Osteoblast (primary cell): ENCODE measurements at regions not wholly inside any gene's neighbourhood (a gene's known extent, or its start where the extent isn't known, plus 50 kb on each side); places are given as distances from the start of the nearest gene placed in this dataset.

Source experiments
- DNase-seq: peaks from one replicate; pipeline ENCODE4 v3.0.0; 2011; ENCODE audit warnings: low spot score, mixed read lengths; ENCODE audit not compliant: insufficient read length; ENCODE audit errors: missing footprints
- H2AFZ ChIP-seq: 2 replicates; pipeline ENCODE4 v1.6.0; 2011; ENCODE audit warnings: mild to moderate bottlenecking, low read length
- H3K27ac ChIP-seq: 2 replicates; pipeline ENCODE4 v1.5.1; 2011; ENCODE audit warnings: mild to moderate bottlenecking, low read depth, low read length, moderate library complexity
- H3K27me3 ChIP-seq: 2 replicates; pipeline ENCODE4 v1.6.0; 2012; ENCODE audit warnings: mild to moderate bottlenecking, control low read depth, inconsistent platforms, low read length, moderate library complexity; ENCODE audit not compliant: insufficient read depth
- H3K36me3 ChIP-seq: 2 replicates; pipeline ENCODE4 v1.5.1; 2011; ENCODE audit warnings: mild to moderate bottlenecking, low read length, control low read depth, moderate library complexity; ENCODE audit not compliant: insufficient read depth
- H3K4me1 ChIP-seq: 2 replicates; pipeline ENCODE4 v1.5.1; 2011; ENCODE audit warnings: mild to moderate bottlenecking, low read length, control low read depth, moderate library complexity; ENCODE audit not compliant: insufficient read depth
- H3K4me2 ChIP-seq: 2 replicates; pipeline ENCODE4 v1.6.0; 2011; ENCODE audit warnings: mild to moderate bottlenecking, low read length; ENCODE audit not compliant: insufficient read depth
- H3K4me3 ChIP-seq: fragments of 200-600 bp; sonication (generic); 3 replicates; pipeline ENCODE4 v1.5.1; 2012; ENCODE audit warnings: mild to moderate bottlenecking, low read length, inconsistent platforms; ENCODE audit not compliant: insufficient read depth
- H3K79me2 ChIP-seq: 2 replicates; pipeline ENCODE4 v1.6.0; 2012; ENCODE audit warnings: mild to moderate bottlenecking, low read length, control low read depth, inconsistent platforms; ENCODE audit not compliant: insufficient read depth
- H3K9me3 ChIP-seq: 2 replicates; pipeline ENCODE4 v1.5.1; 2011; ENCODE audit warnings: low read depth, low read length, control low read depth
- H4K20me1 ChIP-seq: 2 replicates; pipeline ENCODE4 v1.6.0; 2012; ENCODE audit warnings: mild to moderate bottlenecking, low read length, control low read depth; ENCODE audit not compliant: insufficient read depth
- TF ChIP-seq, protein P1 (sequence below): IDR thresholded peaks from 2 replicates; pipeline ENCODE4 v1.5.1; 2011; ENCODE audit warnings: mild to moderate bottlenecking, low read depth, low read length, moderate library complexity; ENCODE audit errors: extremely low read depth

DNA sequence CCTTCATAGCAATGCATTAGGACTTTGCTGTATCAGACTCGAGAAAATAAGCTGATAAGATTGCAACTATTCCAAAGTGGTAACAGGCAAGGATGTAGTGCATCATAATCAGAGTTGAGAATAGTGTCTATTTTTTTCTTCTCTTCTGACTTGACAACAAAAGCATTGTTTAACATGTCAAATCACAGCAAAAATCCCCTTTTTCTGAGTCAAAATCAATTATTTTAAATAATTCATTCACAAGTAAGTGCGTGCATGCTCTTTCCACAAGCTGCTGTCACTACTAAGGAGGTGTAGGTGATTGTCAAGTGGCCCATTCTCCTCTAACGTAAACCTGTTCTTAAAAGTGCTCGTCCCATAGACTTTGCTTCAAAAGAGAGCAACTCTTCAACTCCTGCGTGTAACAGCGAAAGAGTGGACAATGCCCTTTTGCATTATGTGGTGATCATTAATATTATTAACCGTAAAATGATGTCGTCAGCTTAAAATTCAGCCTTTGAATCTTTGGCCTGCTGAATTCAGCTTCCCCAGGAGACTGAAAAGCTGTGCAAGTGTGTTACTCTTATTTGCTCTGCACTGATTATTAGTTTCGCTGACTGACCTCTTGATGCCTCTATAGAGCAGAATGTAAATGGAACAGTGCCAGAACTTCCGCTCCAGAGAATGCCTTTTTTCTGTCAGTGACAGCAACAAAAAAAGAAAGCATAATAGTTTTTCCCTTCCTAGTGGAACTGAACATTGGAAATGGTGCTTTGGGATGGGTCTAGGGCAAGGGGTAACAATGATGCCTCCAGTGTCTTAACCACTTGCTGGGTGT, 680.8 kb upstream of the SEMA6A start:
- Histone ChIP-seq H3K4me1 (no peaks in the 10 kb centered on the region), H3K27me3 (no peaks in the 10 kb centered on the region), H3K79me2 (no peaks in the 10 kb centered on the region), H3K4me3 (no peak overlapping the region), H2AFZ (no peak overlapping the region), H3K27ac (no peak overlapping the region), H3K36me3 (no peaks in the 10 kb centered on the region), H3K9me3 (no peaks in the 10 kb centered on the region), H3K4me2 (no peak overlapping the region), H4K20me1 (no peaks in the 10 kb centered on the region)
- DNase-seq, result no peak
- TF ChIP-seq, protein P1, sequence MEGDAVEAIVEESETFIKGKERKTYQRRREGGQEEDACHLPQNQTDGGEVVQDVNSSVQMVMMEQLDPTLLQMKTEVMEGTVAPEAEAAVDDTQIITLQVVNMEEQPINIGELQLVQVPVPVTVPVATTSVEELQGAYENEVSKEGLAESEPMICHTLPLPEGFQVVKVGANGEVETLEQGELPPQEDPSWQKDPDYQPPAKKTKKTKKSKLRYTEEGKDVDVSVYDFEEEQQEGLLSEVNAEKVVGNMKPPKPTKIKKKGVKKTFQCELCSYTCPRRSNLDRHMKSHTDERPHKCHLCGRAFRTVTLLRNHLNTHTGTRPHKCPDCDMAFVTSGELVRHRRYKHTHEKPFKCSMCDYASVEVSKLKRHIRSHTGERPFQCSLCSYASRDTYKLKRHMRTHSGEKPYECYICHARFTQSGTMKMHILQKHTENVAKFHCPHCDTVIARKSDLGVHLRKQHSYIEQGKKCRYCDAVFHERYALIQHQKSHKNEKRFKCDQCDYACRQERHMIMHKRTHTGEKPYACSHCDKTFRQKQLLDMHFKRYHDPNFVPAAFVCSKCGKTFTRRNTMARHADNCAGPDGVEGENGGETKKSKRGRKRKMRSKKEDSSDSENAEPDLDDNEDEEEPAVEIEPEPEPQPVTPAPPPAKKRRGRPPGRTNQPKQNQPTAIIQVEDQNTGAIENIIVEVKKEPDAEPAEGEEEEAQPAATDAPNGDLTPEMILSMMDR, result no peak

GRCh38 chr5:117252566-117252965, 677.9 kb upstream of the SEMA6A start:
- H4K20me1 ChIP-seq, result no peaks in the 10 kb centered on the region
- H3K9me3 ChIP-seq, result no peaks in the 10 kb centered on the region
- no peak overlapping the region for H2AFZ ChIP-seq
- H3K27ac ChIP-seq, result no peak overlapping the region
- H3K4me3 ChIP-seq, result no peak overlapping the region
- no peaks in the 10 kb centered on the region for H3K79me2 ChIP-seq
- no peaks in the 10 kb centered on the region for H3K36me3 ChIP-seq
- H3K27me3 ChIP-seq, result no peaks in the 10 kb centered on the region
- TF ChIP-seq, protein P1, result no peak
- no peak overlapping the region for H3K4me2 ChIP-seq
- DNase-seq, result no peak
- no peaks in the 10 kb centered on the region for H3K4me1 ChIP-seq

DNA sequence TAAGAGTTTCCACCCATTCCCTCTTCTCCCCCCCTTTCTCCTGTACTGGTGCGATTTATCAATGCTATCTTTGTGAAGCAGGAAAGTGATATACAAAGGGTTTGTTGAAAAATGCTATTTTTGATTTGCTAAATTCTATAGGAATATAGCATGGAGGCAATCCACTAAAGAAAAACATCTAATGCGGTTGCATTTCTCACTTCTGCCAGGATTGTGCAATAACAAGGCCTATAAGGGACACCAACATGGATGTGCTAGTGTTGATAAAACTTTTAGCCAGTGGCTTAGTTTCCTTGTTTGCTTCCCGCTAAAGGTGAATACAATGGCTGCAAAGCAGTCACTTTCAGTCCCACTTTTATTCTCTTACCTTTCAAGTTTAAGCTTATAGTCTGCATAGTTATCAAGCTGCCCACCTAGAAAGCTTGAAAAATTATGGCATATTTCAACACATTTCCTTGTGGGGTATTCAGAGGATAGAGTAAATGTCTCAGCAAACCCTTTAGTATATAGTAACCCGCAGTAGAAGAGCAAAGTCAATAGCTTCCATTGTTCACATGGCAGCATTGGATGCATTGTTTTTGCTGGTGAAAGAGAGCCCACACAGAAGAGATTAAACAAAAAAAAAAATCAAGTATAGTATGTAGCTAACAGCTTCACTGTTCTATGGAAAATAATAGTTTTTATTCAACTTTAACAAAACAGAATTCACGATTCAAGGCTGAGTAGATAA, 674.6 kb upstream of the SEMA6A start:
- H4K20me1 ChIP-seq, result no peaks in the 10 kb centered on the region
- TF ChIP-seq, protein P1, result no peak
- H3K9me3 ChIP-seq, result no peaks in the 10 kb centered on the region
- no peaks in the 10 kb centered on the region for H3K27me3 ChIP-seq
- no peak overlapping the region for H3K27ac ChIP-seq
- H3K79me2 ChIP-seq, result no peaks in the 10 kb centered on the region
- no peak overlapping the region for H3K4me3 ChIP-seq
- H3K4me2 ChIP-seq, result no peak overlapping the region
- no peak for DNase-seq
- no peak overlapping the region for H2AFZ ChIP-seq
- H3K4me1 ChIP-seq, result no peaks in the 10 kb centered on the region
- no peaks in the 10 kb centered on the region for H3K36me3 ChIP-seq

- no peak overlapping the region for H3K27ac ChIP-seq
- H3K4me1 ChIP-seq, result no peaks in the 10 kb centered on the region
- no peak overlapping the region for H2AFZ ChIP-seq
- H4K20me1 ChIP-seq, result no peaks in the 10 kb centered on the region
- no peaks in the 10 kb centered on the region for H3K36me3 ChIP-seq
- no peaks in the 10 kb centered on the region for H3K79me2 ChIP-seq
- H3K27me3 ChIP-seq, result no peaks in the 10 kb centered on the region
- TF ChIP-seq, protein P1, result no peak
- H3K4me2 ChIP-seq, result no peak overlapping the region
- H3K4me3 ChIP-seq, result no peak overlapping the region
- no peak for DNase-seq
- H3K9me3 ChIP-seq, result no peaks in the 10 kb centered on the region
These were observed 671.8 kb upstream of the SEMA6A start for GRCh38 chr5:117246424-117246823.
